GM18858 (cell line): ENCODE measurements at regions not wholly inside any gene's neighbourhood (a gene's known extent, or its start where the extent isn't known, plus 50 kb on each side); places are given as distances from the start of the nearest gene placed in this dataset.
"Not testable (repeated sequence)": the region's sequence is repeated elsewhere in the genome, so short reads cannot be mapped to it uniquely, and the experiment has no call there.

Experiments used
- ATAC-seq: cut with Tn5 transposase; IDR thresholded peaks from one replicate; pipeline ENCODE4 v1.9.1; 2021; ENCODE audit not compliant: unreplicated experiment

- no peak for ATAC-seq
Observed at GRCh38 chr7:79965946-79966345, 168.7 kb upstream of the GNAI1 start.

- no peak for ATAC-seq
Observed at GRCh38 chr7:79964463-79964862, 170.2 kb upstream of the GNAI1 start.

- no peak for ATAC-seq
Observed at GRCh38 chr7:79953130-79953529, 181.5 kb upstream of the GNAI1 start.

GRCh38 chr7:79952399-79952798 is 182.2 kb upstream of the GNAI1 start:
- ATAC-seq = no peak

- no peak for ATAC-seq
Observed at GRCh38 chr7:79951415-79951814, 183.2 kb upstream of the GNAI1 start.

GRCh38 chr7:79949778-79950177 is 184.9 kb upstream of the GNAI1 start:
- no peak for ATAC-seq

GRCh38 chr7:79936281-79936983 is 198.2 kb upstream of the GNAI1 start:
- no peak for ATAC-seq

GRCh38 chr7:79934727-79935126 is 199.9 kb upstream of the GNAI1 start:
- no peak for ATAC-seq

- ATAC-seq = no peak
Observed at GRCh38 chr7:79933144-79933543, 201.5 kb upstream of the GNAI1 start.

- no peak for ATAC-seq
Observed at GRCh38 chr7:79930604-79931003, 204.0 kb upstream of the GNAI1 start.

- no peak for ATAC-seq
Observed at GRCh38 chr7:79927116-79927515, 207.5 kb upstream of the GNAI1 start.

GRCh38 chr7:79923953-79924352 is 210.7 kb upstream of the GNAI1 start:
- no peak for ATAC-seq

- no peak for ATAC-seq
Observed at GRCh38 chr7:79922894-79923293, 211.7 kb upstream of the GNAI1 start.

- ATAC-seq = no peak
Observed at GRCh38 chr7:79921976-79922375, 212.7 kb upstream of the GNAI1 start.

GRCh38 chr7:79918632-79919031 is 216.0 kb upstream of the GNAI1 start:
- not testable (repeated sequence) for ATAC-seq

- ATAC-seq = not testable (repeated sequence)
Observed at GRCh38 chr7:79915346-79915745, 219.3 kb upstream of the GNAI1 start.

GRCh38 chr7:79912213-79912633 is 222.4 kb upstream of the GNAI1 start:
- ATAC-seq = no peak

- no peak for ATAC-seq
Observed at GRCh38 chr7:79911420-79911819, 223.2 kb upstream of the GNAI1 start.

- ATAC-seq = no peak
Observed at GRCh38 chr7:79909176-79909575, 225.5 kb upstream of the GNAI1 start.

GRCh38 chr7:79897166-79897565 is 237.5 kb upstream of the GNAI1 start:
- no peak for ATAC-seq

- no peak for ATAC-seq
Observed at GRCh38 chr7:79893991-79894390, 240.6 kb upstream of the GNAI1 start.

- no peak for ATAC-seq
Observed at GRCh38 chr7:79882922-79883321, 251.7 kb upstream of the GNAI1 start.

- no peak for ATAC-seq
Observed at GRCh38 chr7:79880312-79880711, 254.3 kb upstream of the GNAI1 start.
